Adrenal gland (tissue), 9 donors: ENCODE measurements at regions not wholly inside any gene's neighbourhood (a gene's known extent, or its start where the extent isn't known, plus 50 kb on each side); places are given as distances from the start of the nearest gene placed in this dataset.

ENCODE experiments used
- DNase-seq, 7 donors: peaks; one replicate each; pipeline ENCODE4 v3.0.0-alpha.2; 2019 to 2020
- H3K27ac ChIP-seq, 5 donors: fragments of 200-600 bp; sonication (generic) in 4 of 5; 1 replicate in 3 of 5; 2 replicates in 2 of 5; pipeline versions ENCODE4 v1.5.1 to v1.8.0; 2016 to 2020; ENCODE audit warnings: mild to moderate bottlenecking in 1 of 5
- H3K27me3 ChIP-seq: fragments of 200-600 bp; 2 replicates; pipeline ENCODE4 v1.8.0; 2021
- H3K36me3 ChIP-seq, 2 donors: fragments of 200-600 bp; replicated peaks in 1 of 2; 1 replicate in 1 of 2; 2 replicates in 1 of 2; pipeline versions ENCODE4 v1.5.1 to v1.8.0; 2018 to 2022
- H3K4me1 ChIP-seq, 2 donors: fragments of 200-600 bp; replicated peaks in 1 of 2; 1 replicate in 1 of 2; 2 replicates in 1 of 2; pipeline versions ENCODE4 v1.5.1 to v1.8.0; 2018 to 2021
- H3K4me3 ChIP-seq, 4 donors: fragments of 200-600 bp; sonication (generic) in 3 of 4; one replicate each; pipeline ENCODE4 v1.5.1; 2016 to 2018
- H3K9me3 ChIP-seq, 3 donors: fragments of 200-600 bp; sonication (generic) in 1 of 3; replicated peaks in 1 of 3; 1 replicate in 2 of 3; 2 replicates in 1 of 3; pipeline versions ENCODE4 v1.5.1 to v1.8.0; 2016 to 2021
- CTCF ChIP-seq, 6 experiments: fragments of 450-650 bp in 4 of 6; fragments of 200-600 bp in 2 of 6; sonication (generic) in 1 of 6; IDR thresholded peaks; 1 replicate in 5 of 6; 2 replicates in 1 of 6; pipeline versions ENCODE4 v1.5.1 to v1.8.0; 2016 to 2021; ENCODE audit warnings: antibody characterized with exemption in 6 of 6, mild to moderate bottlenecking in 2 of 6, moderate library complexity in 1 of 6
- POLR2A ChIP-seq, 2 donors: fragments of 450-650 bp; IDR thresholded peaks; one replicate each; pipeline ENCODE4 v1.6.1; 2017; ENCODE audit warnings: antibody characterized with exemption in 2 of 2, mild to moderate bottlenecking in 2 of 2, moderate library complexity in 1 of 2
- WGBS, 4 donors: extraction: QIAGEN DNeasy Blood & Tissue Kit in 2 of 4; methylation state at CpG; one replicate each; pipeline versions ENCODE4 v1.1.5 to v1.1.7; 2013 to 2017; 5-methylcytosine and 5-hydroxymethylcytosine counted together
- intact Hi-C, 2 donors: fragments of 100-400 bp; cut with DNase I; formaldehyde crosslinking; loops; one replicate each; pipeline versions ENCODE4 v1.14.1 to v1.15.0; 2022 to 2023
- donor health status: healthy with polysubstance abuse.
- donor health status: Bipolar disorder and iron deficiency.
- donor health status: DM: yes; HTN: yes; CAD: no.
- donor health status: DM: no; HTN: no; CAD: no.
- donor health status: DM: no; HTN: no; CAD: no.

- WGBS, 4 donors = 84 to 93% (median 90%) methylated on average over 4 of the region's 4 CpGs
- Histone ChIP-seq H3K36me3 (no peaks in the 10 kb centered on the region), H3K27me3 (no peaks in the 10 kb centered on the region), H3K4me1 (no peaks in the 10 kb centered on the region), H3K27ac (no peak overlapping the region), H3K9me3 (no peaks in the 10 kb centered on the region), H3K4me3 (no peak overlapping the region)
- TF ChIP-seq CTCF (IDR thresholded peaks at IDR 0.05) (no peak), POLR2A (IDR thresholded peaks at IDR 0.05) (no peak)
- intact Hi-C loops = no loop called here
- no peak for DNase-seq
These were observed 325.6 kb upstream of the UMPS start for GRCh38 chr3:124404621-124405020.

- intact Hi-C loops = no loop called here
- Histone ChIP-seq H3K4me1 (no peaks in the 10 kb centered on the region), H3K36me3 (no peaks in the 10 kb centered on the region), H3K27ac (no peak overlapping the region), H3K9me3 (no peaks in the 10 kb centered on the region), H3K4me3 (no peak overlapping the region), H3K27me3 (no peaks in the 10 kb centered on the region)
- 97 to 100% (median 99%) methylated on average over 1 of the region's 1 CpG for WGBS, 4 donors
- TF ChIP-seq CTCF (IDR thresholded peaks at IDR 0.05) = no peak
- no peak for TF ChIP-seq POLR2A (IDR thresholded peaks at IDR 0.05)
- DNase-seq = no peak
These were observed 323.0 kb upstream of the UMPS start for GRCh38 chr3:124407260-124407659.

GRCh38 chr3:124409650-124410275 lies 320.5 kb upstream of the UMPS start:
- H3K27ac ChIP-seq = no peak overlapping the region
- no peaks in the 10 kb centered on the region for H3K4me1 ChIP-seq
- TF ChIP-seq POLR2A (IDR thresholded peaks at IDR 0.05) (no peak), CTCF (IDR thresholded peaks at IDR 0.05) (no peak)
- H3K9me3 ChIP-seq = no peaks in the 10 kb centered on the region
- intact Hi-C loops = no loop called here
- no peak for DNase-seq
- H3K36me3 ChIP-seq = no peaks in the 10 kb centered on the region
- no peaks in the 10 kb centered on the region for H3K27me3 ChIP-seq
- 93 to 99% (median 96%) methylated on average over 4 of the region's 4 CpGs for WGBS, 4 donors
- no peak overlapping the region for H3K4me3 ChIP-seq

- no peaks in the 10 kb centered on the region for H3K9me3 ChIP-seq
- H3K27ac ChIP-seq = no peak overlapping the region
- no peaks in the 10 kb centered on the region for H3K27me3 ChIP-seq
- no peak for DNase-seq
- TF ChIP-seq CTCF (IDR thresholded peaks at IDR 0.05) (no peak), POLR2A (IDR thresholded peaks at IDR 0.05) (no peak)
- H3K4me1 ChIP-seq = no peaks in the 10 kb centered on the region
- 92 to 96% (median 93%) methylated on average over 3 of the region's 3 CpGs for WGBS, 4 donors
- intact Hi-C loops = no loop called here
- no peaks in the 10 kb centered on the region for H3K36me3 ChIP-seq
- no peak overlapping the region for H3K4me3 ChIP-seq
These were observed 319.8 kb upstream of the UMPS start for GRCh38 chr3:124410471-124410870.
